ENCODE measurements at regions not wholly inside any gene's neighbourhood (a gene's known extent, or its start where the extent isn't known, plus 50 kb on each side); places are given as distances from the start of the nearest gene placed in this dataset.

- no peak for TF ChIP-seq CTCF (IDR thresholded peaks at IDR 0.05; ENCODE audit: low read depth, low read length)
- no peak for TF ChIP-seq EZH2phosphoT487 (IDR thresholded peaks at IDR 0.05; ENCODE audit: low read depth)
Observed at GRCh38 chr10:36094096-36094495, 452.0 kb upstream of the FZD8 start.

Data from OCI-LY3 (cell line).